ENCODE measurements at regions not wholly inside any gene's neighbourhood (a gene's known extent, or its start where the extent isn't known, plus 50 kb on each side); places are given as distances from the start of the nearest gene placed in this dataset.

DNA sequence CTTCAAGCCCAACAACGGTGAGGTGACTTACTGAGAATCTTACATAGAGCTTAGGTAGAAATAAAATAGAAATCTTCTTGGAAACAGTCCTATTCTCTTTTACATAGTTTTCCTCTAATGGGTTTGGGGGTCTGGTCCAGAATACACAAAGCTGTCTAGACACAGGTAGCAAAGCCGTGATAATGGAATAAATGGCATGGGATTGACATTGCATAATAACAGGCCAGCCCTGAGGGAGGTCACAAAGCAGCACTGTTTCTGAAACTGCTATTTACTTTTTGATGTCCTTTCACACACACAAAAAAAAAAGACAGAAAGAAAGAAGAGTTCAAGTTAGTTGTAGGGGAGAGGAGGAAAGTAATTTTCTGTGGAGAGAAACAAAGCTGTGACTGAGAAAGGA is 364.8 kb upstream of the SORCS1 start (continued):
- TF ChIP-seq KDM4A (IDR thresholded peaks at IDR 0.05; ENCODE audit: low read depth, low read length, severe bottlenecking) (no peak), EP300 (IDR thresholded peaks at IDR 0.05; ENCODE audit: borderline replicate concordance in 1 of 2, low read depth in 2 of 2, low read length in 2 of 2) (no peak), JUND (IDR thresholded peaks at IDR 0.05; ENCODE audit: low read length) (no peak), RBBP5 (IDR thresholded peaks at IDR 0.05; ENCODE audit: borderline replicate concordance, low read depth, low read length) (no peak)
